HG02938 (cell line): ENCODE measurements at regions not wholly inside any gene's neighbourhood (a gene's known extent, or its start where the extent isn't known, plus 50 kb on each side); places are given as distances from the start of the nearest gene placed in this dataset.
"Not testable (repeated sequence)": the region's sequence is repeated elsewhere in the genome, so short reads cannot be mapped to it uniquely, and the experiment has no call there.

Experiments used
- ATAC-seq: cut with Tn5 transposase; IDR thresholded peaks from one replicate; pipeline ENCODE4 v1.9.1; 2021; ENCODE audit warnings: mild to moderate bottlenecking, moderate library complexity; ENCODE audit not compliant: unreplicated experiment

GRCh38 chr19:28067882-28068281 lies 1145.1 kb downstream of the UQCRFS1 start:
- ATAC-seq, result no peak

GRCh38 chr19:28066988-28067387 lies 1146.0 kb downstream of the UQCRFS1 start:
- no peak for ATAC-seq

- no peak for ATAC-seq
These were observed 1146.8 kb downstream of the UQCRFS1 start for GRCh38 chr19:28066161-28066560.

- no peak for ATAC-seq
These were observed 1147.9 kb downstream of the UQCRFS1 start for GRCh38 chr19:28065026-28065425.

- ATAC-seq, result no peak
These were observed 1149.2 kb downstream of the UQCRFS1 start for GRCh38 chr19:28063702-28064101.

GRCh38 chr19:28061111-28061510 lies 1151.8 kb downstream of the UQCRFS1 start:
- ATAC-seq, result no peak

- ATAC-seq, result not testable (repeated sequence)
These were observed 1155.9 kb downstream of the UQCRFS1 start for GRCh38 chr19:28057026-28057425.

- ATAC-seq, result no peak
These were observed 1161.9 kb downstream of the UQCRFS1 start for GRCh38 chr19:28051047-28051446.

GRCh38 chr19:28049875-28050274 lies 1163.1 kb downstream of the UQCRFS1 start:
- ATAC-seq, result no peak

GRCh38 chr19:28046932-28047331 lies 1166.0 kb downstream of the UQCRFS1 start:
- ATAC-seq, result no peak

GRCh38 chr19:28045621-28046020 lies 1167.3 kb downstream of the UQCRFS1 start:
- ATAC-seq, result no peak

- ATAC-seq, result no peak
These were observed 1168.5 kb downstream of the UQCRFS1 start for GRCh38 chr19:28044477-28044876.

- no peak for ATAC-seq
These were observed 1170.4 kb downstream of the UQCRFS1 start for GRCh38 chr19:28042516-28042915.

GRCh38 chr19:28039677-28040381 lies 1173.1 kb downstream of the UQCRFS1 start:
- no peak for ATAC-seq

GRCh38 chr19:28037186-28037585 lies 1175.8 kb downstream of the UQCRFS1 start:
- ATAC-seq, result no peak

- ATAC-seq, result no peak
These were observed 1176.5 kb downstream of the UQCRFS1 start for GRCh38 chr19:28036486-28036885.

GRCh38 chr19:28034936-28035335 lies 1178.0 kb downstream of the UQCRFS1 start:
- ATAC-seq, result no peak

- no peak for ATAC-seq
These were observed 1184.0 kb downstream of the UQCRFS1 start for GRCh38 chr19:28028881-28029444.

- no peak for ATAC-seq
These were observed 1185.8 kb downstream of the UQCRFS1 start for GRCh38 chr19:28027116-28027515.

- no peak for ATAC-seq
These were observed 1186.3 kb downstream of the UQCRFS1 start for GRCh38 chr19:28026636-28027035.

- no peak for ATAC-seq
These were observed 1188.0 kb downstream of the UQCRFS1 start for GRCh38 chr19:28024920-28025319.

GRCh38 chr19:28023064-28023463 lies 1189.9 kb downstream of the UQCRFS1 start:
- no peak for ATAC-seq

- ATAC-seq, result no peak
These were observed 1190.4 kb downstream of the UQCRFS1 start for GRCh38 chr19:28022506-28022905.
